Brain pericyte (primary cell): ENCODE measurements at regions not wholly inside any gene's neighbourhood (a gene's known extent, or its start where the extent isn't known, plus 50 kb on each side); places are given as distances from the start of the nearest gene placed in this dataset.

Source experiments
- DNase-seq: peaks from one replicate; pipeline ENCODE4 v3.0.0-alpha.2; 2012; ENCODE audit warnings: low read depth, low spot score

DNA sequence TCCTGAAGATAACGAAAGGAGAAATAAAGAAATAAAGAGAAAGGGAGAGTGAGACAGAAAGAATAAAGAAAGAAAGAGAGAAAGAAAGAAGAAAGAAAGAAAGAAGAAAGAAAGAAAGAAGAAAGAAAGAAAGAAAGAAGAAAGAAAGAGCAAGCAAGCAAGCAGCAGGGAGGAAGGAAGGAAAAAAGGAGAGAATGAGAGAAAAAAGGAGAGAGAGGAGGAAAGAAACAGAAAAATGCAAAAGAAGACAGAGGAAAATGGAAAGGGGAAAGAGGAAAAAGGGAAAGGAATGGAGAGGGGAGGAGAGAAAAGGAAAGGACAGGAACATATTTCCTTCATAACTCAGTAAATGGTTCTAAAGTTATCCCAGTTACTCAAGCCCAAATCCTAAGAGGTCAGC is 978.8 kb upstream of the CDH9 start:
- DNase-seq = no peak

DNA sequence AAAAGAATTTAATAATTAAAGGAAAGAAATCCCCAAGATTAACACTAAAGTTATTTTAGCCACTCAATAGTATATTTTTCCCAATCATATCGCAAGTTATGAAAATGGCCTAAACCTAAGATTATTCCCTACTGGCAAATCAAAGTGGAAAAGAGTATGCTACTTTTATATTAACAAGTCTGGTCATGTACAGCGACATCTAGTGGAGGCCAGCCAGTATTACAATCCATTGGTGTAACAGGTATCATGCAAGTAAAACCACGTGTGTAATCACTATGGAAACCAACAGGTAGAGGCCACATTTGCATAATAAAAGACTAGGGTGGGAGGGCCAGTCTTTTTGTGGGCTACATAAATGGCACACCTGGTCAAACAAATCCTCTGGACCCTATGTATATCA is 976.4 kb upstream of the CDH9 start:
- DNase-seq = no peak

DNA sequence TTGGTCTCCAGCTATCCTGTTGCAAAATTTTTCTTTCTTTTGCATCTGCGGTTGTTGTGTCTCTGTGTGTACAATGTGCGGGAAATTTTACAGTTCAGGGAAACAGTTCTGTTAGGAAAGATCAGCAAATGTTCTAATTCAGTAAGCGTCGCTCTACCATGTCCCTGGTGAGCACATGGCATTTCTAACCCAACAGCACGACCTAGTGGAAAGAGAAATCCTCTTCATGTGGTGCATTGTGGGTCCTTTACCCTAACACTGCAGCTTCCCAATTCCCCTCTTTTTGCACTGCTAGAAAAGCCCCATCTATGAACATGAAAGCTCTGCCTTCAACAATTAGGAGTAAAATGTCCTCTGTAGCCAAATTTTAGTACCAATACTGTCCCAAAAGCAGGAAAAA is 974.2 kb upstream of the CDH9 start:
- DNase-seq = no peak

DNA sequence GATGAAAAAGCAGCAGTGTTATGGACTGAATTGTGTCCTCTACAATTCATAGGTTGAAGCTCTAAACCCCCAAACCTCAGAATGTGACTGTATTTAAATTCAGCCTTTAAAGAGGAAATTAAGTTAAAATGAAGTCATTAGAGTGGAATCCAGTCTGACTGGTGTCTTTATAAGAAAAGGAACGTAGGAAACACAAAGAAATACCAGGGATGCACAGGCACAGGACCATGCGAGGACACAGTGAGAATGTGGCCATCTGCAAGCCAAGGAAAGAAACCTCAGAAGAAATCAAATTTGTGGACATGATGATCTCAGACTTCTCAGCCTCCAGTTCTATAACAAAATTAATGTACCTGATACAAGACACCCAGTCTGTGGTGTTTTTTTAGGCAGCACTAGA is 971.2 kb upstream of the CDH9 start:
- no peak for DNase-seq

DNA sequence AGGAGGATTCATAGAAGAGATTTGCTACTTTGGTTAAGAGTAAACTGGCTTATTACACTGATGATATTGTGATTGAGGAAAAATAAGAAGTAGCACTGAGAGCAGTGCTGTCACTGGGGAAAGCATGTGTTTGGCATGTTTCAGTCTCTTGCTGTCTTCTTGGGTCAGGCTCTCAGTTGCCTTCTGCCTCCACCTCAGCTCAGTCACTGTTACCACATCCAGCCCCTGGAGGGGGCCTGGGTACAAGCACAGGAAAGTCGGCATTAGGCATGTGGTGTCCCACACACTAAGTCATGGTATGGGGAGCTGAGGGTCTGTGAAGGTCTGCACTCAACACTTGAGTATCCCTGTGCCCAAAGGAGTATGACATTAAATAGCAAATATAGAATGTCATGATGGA is 958.3 kb upstream of the CDH9 start:
- DNase-seq = no peak

DNA sequence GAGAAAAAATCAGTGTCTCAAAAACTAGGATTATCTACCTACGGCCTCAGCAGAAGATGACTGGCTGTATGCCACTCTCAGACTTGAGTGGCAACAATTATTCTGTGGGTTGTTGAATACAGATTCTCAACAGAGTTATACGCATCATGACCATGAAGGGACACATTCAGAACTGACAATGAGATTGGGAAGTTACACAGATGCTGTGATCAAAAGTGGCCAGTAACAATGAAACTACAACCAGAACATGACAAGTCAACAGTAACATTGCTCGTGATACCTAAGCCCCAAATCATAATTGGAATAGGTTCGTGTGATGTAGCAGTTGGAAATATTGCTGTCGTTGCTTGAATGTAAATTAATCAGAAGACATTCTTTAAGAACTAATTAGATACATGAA is 957.5 kb upstream of the CDH9 start:
- no peak for DNase-seq

DNA sequence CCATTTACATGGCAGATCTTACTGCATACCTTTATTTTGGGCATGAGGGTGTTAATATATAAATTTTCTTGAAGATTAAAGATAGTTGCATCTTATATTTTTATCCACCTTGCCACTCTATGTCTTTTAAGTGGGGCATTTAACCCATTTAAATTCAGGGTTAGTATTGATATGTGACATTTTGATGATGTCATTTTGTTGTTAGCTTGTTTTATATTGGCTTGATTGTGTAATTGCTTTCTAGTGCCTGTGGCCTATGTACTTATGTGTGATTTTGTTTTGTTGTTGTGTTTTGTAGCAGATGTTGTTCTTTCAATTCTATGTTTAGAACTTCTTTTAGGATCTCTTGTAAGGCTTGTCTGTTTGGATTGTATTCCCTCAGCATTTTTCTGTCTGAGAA is 939.9 kb upstream of the CDH9 start:
- no peak for DNase-seq

DNA sequence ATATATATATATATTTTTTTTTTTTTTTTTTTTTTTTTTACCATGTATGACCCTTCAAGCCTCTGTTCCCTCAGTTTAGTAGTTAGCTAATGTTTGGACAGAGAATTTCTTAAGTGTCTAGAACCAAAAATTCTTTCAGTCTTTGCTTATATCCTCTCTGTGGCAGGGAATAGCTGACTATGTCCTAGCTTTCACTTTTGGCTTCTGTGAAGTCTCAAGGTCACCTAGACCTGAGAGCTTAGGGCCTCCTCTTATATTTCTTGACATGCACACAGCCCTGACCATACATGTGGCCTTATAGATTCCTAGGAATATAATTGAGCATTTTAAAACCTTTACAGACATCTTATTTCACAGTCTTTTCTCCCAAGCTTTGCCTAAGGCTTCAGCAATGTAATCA is 930.8 kb upstream of the CDH9 start:
- DNase-seq = no peak

DNA sequence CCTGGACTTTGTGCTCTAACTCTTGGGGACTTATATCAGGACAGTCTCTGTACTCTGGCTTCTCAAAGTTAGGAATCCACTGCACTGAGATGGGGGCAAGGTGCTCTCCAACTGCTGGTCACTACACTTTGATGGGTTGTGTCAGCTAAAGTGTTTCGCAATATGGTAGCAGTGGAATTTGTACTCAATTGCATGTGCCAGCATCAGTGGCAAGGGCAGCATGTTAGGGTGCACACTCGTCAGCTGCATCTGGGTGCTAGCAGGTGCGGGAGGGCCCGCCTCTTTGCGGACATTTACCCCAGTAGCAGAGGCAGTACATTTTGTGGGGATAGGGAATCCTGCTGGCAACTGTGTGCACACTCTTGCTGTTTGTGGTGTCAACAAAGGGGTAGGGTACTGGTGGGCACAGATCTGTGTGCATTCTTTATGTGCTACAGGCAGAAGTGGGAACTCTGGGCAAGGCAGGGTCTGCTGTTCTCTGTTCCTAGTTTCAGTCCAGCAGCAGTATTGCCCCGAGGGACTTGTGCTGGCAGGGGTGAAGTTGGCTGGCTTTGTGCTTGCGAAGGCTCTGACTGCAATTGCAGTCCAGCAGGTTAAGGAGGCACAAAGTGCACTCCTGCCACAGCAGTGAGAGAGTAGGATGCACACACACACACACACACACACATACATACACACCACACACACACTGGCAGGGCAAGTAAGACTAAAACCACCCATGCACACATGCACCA is 924.8 kb upstream of the CDH9 start:
- no peak for DNase-seq

DNA sequence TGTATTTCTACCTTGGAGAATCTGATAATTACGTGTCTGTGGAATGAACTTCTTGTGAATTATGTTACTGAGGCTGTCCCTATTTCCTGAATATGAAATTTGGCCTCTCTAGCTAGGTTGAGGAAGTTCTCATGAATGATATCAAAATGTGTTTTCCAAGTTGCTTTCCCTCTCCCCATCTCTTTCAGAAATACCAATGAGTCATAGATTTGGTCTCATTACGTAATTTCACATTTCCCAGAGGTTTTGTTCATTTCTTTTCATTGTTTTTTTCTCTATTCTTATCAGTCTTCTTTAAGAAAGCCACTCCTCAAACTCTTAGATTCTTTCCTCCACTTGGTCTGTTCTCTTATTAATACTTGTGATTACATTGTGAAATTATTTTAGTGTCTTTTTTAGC is 923.8 kb upstream of the CDH9 start:
- no peak for DNase-seq

DNA sequence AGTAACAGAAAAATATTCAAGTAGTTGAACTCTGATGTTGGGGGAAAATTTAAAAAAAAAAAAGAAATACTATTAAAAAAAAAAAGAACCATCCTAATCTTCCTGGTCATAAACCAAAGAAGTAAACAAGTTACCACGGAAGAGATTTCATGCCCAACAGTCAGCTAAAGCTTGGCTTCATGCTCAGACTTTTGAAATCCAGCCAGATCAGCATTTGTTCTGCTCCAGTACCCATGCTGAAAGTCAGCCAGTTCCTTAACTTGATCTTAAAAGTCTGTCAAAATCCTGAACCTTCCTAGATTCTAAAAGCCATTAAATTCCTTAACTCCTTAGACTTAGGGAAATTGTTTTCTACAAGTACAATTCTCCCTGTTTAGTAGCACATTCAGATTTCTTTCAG is 908.7 kb upstream of the CDH9 start:
- DNase-seq = no peak

DNA sequence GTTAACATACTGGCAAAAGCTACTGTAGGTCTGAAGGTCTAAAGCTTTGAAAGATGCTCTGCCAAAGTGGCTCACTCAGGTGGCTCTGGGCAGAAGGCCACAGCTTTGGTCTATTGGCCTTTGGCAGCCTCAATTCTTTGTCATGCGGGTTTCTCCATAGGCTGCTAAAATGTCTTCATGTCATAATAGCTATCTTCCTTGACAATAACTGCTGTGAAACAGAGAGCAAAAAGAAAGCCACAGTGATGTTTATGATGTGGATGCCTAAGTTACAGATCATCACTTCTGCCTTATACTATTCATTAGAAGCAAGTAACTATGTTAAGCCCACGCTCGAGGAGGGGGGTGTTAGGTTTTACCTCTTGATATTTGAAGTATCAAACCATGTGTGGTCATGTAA is 906.1 kb upstream of the CDH9 start:
- no peak for DNase-seq

DNA sequence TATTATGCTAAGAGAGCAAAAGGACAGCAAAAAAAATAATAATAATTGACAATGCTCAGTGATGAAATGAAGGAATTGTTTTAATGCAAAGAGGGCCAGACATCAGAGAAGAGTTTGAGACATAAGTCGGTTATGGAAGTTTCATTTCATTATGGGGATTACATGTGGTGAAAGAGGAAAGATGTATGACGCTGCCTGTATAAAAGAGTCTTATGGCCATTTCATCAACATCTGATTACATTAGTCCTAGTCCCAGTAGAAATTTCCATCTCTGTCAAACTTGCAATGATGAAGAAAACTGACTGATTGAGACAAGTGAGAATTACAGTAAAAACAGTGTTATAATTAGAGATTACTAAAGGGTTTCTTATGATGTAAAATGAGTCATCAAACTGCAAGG is 900.6 kb upstream of the CDH9 start:
- DNase-seq = no peak

DNA sequence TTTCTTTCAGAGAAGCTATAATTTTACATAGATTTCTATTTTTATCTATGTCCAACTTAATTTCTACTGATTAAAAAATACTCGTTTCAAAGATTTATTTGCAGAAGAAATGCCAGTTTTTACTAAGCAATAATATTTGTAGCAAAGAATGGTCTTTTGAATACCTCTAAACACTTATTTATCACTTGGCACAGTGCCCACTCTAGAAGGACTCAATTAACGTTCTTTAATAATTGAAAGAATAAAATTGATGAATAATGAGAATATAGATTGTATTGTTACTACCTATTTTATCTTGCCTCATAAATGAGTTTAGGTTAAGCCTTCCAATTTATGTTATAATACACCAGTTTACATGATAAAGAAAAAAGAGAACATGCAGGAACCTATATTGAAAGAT is 889.7 kb upstream of the CDH9 start:
- DNase-seq = no peak

DNA sequence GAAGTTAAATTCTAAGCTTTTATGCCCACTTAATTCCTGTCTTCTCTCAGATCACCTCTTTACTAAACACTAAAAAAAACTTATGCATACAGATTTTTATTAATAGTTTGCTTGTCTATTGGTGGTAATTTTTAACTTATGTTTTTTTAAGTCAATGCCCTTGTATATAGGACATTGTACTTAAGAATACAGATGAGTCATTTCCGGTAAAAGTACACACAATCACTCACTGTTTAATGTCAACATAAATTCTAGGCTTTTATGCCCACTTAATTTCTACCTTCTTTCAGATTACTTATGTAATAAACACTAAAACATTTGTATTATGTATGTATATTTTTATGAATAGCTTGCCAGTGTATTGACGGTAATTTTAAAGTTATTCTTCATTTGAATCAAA is 872.8 kb upstream of the CDH9 start:
- DNase-seq = no peak

DNA sequence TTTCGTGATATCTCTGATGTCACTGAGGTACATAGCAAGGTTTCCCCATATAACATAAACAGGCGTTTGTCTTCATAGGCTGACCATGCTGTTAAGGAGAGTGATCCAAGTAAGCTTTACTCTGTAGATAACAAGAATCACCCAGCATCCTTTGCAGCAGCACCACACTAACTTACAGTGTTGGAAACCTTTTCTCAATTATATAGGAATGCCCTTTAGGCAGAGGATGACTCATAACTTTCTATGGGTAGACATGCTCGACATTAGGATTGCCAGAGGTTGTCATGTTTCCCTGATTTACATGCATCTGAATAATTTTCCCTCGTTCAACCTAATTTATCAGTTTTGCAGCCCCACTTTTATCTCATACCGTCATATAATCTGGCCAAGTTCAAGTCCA is 870.0 kb upstream of the CDH9 start:
- DNase-seq = no peak

DNA sequence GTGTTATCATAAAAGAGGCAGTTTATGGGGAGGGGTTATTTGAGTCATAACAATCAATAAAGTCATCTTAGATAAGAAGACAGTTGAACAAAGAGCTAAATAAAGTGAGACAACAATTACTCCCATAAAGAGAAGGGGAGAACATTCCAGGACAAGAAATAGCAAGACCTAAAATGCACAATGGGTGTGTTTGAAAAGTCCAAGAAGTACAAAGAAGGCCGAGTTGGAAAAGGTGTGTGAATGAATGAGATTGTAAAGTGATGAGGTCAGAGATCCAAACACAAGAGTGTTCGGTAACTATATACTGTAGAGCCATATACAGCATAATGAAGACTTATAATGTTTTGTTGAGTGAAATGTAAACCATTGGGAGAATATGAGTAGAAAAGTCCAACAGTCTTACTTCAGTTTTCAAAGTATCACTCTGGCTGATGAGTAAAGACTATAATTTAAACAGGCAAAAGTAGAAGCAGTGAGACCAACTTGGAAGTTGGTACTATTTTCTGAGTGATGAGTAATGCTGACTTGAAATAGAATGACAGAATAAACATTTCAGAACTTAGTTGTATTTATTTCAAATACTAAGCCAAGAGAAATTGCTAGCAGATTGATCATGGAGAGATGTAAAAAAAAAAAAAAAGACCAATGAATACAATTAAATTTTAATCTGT is 868.7 kb upstream of the CDH9 start:
- DNase-seq = peak; percentile 5

DNA sequence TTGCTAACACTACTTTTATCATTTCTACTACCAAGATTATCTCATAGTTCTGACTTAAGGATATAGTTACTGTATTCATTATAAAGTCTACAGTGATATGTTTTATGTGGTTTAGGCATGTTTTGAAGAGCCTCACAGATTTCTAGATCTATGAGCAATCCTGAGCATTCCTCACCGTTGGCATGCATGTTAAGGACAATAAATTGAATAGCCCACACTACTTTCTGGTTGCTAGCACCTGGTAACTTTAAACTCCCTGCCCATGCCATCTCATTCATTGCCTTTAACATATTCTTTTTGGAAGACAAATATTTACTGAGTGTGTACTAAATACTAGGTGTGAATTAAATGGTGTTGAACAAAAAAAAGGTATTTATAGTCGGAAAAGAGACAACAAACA is 868.1 kb upstream of the CDH9 start:
- DNase-seq = no peak

DNA sequence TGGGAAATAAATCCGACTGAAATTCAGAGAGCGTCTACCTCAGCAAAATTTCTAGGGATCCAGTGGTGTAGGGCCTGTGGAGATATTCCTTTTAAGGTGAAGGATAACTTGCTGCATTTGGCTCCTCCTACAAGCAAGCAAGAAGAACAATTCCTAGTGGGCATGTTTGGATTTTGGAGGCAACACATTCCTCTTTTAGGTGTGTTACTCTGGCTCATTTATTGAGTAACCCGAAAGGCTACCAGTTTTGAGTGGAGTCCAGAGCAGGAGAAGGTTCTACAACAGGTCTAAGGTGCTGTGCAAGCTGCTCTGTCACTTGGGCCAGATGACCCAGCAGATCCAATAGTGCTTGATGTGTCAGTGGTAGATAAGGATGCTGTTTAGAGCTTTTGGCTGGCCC is 862.4 kb upstream of the CDH9 start:
- DNase-seq = no peak

DNA sequence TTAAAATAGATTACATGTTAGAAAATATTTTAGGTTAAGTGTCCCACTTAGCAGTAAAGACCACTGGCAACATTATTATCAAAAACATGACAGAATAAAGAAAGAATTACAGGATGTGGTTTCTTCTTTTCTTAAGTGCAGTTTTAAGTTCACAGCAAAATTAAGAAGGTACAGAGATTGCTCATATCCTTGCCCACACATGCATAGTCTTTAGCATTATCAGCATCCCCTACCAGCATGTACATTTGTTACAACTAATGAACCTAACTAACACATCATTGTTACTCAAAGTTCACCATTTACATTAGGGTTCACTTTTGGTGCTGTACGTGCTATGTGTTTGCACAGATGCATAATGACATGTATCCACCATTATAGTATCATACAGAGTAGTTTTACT is 837.7 kb upstream of the CDH9 start:
- no peak for DNase-seq

DNA sequence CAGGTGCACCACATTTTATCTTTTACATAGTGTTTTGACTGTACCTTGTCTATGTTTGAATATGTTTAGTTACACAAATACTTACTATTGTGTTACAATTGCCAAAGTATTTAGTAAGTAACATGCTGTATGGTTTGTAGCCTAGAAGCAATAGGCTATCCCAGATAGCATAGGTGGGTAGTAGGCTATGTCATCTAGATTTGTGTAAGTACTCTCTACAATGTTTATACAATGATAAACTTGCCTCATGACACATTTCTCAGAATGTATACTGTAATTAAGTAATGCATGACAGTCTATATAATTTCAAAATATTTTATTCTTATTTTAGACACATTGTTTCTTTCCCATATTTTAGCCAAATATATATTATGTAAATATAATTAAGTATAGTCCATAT is 836.8 kb upstream of the CDH9 start:
- DNase-seq = no peak

DNA sequence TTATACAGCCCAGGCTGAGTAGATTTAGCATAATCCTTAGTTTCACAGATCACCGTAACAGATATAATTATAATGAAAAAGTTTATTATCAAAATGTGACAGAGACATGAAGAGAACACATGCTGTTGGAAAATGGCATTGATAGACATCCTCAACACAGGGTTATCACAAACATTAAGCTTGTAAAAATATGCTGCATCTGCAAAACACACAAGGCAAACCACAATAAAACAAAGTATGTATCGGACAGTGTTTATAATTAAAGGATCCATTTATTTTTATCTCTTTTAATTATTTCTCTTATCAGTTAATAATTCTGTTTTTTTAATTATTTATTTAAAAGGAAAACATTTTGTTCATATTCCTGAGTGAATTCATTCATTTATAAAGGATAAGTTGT is 829.9 kb upstream of the CDH9 start:
- no peak for DNase-seq

DNA sequence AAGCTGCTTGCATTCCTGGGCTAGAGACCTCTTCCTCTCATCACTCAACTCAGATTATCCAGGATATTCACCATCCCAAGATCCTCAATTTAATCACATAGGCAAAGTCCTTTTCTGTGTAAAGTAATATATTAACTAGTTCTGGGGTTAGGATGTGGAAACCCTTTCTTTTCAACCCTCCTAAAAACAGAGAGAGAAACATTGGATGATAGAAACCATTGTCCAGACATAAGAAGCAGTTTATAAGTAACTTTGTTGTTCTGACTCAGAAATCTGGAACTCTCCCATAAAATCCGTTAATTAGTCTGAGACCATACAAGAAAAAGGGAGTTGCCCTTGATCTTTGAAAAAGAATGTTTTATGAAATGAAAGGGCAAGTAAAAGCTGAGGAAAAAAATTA is 817.1 kb upstream of the CDH9 start:
- no peak for DNase-seq
